Neural crest cell (in vitro differentiated cells): ENCODE measurements at regions not wholly inside any gene's neighbourhood (a gene's known extent, or its start where the extent isn't known, plus 50 kb on each side); places are given as distances from the start of the nearest gene placed in this dataset.

Experiments
- DNase-seq: peaks from one replicate; pipeline ENCODE4 v3.0.0; 2021; ENCODE audit warnings: low read depth, mixed read lengths, low spot score
- H3K27ac Mint-ChIP-seq: one replicate; pipeline ENCODE4 v1.8.0; 2021; ENCODE audit warnings: mild to moderate bottlenecking, mixed read lengths; ENCODE audit not compliant: unreplicated experiment
- H3K27me3 Mint-ChIP-seq: 2 replicates; pipeline ENCODE4 v1.8.0; 2021; ENCODE audit warnings: low read depth, mild to moderate bottlenecking, mixed read lengths
- H3K36me3 Mint-ChIP-seq: 2 replicates; pipeline ENCODE4 v1.8.0; 2021; ENCODE audit warnings: low read depth, mild to moderate bottlenecking, mixed read lengths
- H3K4me1 Mint-ChIP-seq: 2 replicates; pipeline ENCODE4 v1.8.0; 2021; ENCODE audit warnings: mixed read lengths
- H3K4me3 Mint-ChIP-seq: one replicate; pipeline ENCODE4 v1.8.0; 2021; ENCODE audit warnings: mild to moderate bottlenecking, mixed read lengths
- H3K9me3 Mint-ChIP-seq: 2 replicates; pipeline ENCODE4 v1.8.0; 2021; ENCODE audit warnings: mixed read lengths
- TF ChIP-seq, protein P1 (sequence below): fragments of 200-600 bp; sonication (generic); conservative IDR thresholded peaks from 2 replicates; pipeline ENCODE4 v1.5.0; 2021; ENCODE audit warnings: antibody characterized with exemption, mild to moderate bottlenecking

DNA sequence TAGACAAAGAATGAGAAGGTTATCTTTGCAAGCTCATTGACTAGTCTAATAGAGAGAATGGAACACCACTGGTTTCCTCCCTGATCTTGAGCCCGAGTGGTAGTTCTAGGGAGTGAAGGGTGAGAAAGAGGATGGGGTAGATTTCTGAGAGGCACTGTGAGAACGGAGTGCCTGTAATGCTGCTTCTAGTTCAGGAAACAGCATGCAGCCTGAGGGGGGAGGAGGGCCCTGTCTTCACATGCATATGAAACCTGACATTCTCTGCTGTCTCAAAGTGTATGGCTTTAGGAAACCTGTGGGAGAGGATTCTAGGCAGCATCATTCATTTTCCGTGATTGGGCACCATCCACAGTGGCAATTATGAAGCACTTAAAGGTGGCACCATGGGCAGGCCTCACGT lies 259.4 kb upstream of the MAN1A1 start:
- TF ChIP-seq, protein P1, sequence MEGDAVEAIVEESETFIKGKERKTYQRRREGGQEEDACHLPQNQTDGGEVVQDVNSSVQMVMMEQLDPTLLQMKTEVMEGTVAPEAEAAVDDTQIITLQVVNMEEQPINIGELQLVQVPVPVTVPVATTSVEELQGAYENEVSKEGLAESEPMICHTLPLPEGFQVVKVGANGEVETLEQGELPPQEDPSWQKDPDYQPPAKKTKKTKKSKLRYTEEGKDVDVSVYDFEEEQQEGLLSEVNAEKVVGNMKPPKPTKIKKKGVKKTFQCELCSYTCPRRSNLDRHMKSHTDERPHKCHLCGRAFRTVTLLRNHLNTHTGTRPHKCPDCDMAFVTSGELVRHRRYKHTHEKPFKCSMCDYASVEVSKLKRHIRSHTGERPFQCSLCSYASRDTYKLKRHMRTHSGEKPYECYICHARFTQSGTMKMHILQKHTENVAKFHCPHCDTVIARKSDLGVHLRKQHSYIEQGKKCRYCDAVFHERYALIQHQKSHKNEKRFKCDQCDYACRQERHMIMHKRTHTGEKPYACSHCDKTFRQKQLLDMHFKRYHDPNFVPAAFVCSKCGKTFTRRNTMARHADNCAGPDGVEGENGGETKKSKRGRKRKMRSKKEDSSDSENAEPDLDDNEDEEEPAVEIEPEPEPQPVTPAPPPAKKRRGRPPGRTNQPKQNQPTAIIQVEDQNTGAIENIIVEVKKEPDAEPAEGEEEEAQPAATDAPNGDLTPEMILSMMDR, result no peak
- no peak overlapping the region for H3K4me3 Mint-ChIP-seq
- no peak for DNase-seq
- no peaks in the 10 kb centered on the region for H3K36me3 Mint-ChIP-seq
- H3K9me3 Mint-ChIP-seq, result no peaks in the 10 kb centered on the region
- no peaks in the 10 kb centered on the region for H3K4me1 Mint-ChIP-seq
- no peaks in the 10 kb centered on the region for H3K27me3 Mint-ChIP-seq
- H3K27ac Mint-ChIP-seq, result no peak overlapping the region

DNA sequence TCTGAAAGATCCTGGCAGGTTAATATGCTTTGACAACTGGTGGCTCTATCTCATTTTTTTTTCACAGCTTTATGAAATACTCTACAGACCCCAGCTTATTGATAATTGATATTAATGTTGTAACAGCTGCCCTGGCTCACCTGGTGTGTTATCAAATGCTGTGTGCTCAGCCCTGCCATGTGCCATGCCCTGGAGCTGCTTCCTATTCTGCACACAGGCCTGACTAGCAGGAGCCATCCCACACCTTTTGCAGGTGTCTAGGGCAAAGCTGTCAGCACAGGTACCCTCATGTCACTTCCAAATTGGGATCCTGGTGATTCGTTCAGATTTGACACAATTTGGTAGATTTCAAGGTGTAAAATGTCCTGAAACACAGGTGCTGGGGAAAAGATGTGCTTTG lies 254.6 kb upstream of the MAN1A1 start:
- Mint-ChIP-seq H3K4me1 (no peaks in the 10 kb centered on the region), H3K27ac (no peak overlapping the region), H3K9me3 (no peaks in the 10 kb centered on the region), H3K4me3 (no peak overlapping the region), H3K36me3 (no peaks in the 10 kb centered on the region), H3K27me3 (no peaks in the 10 kb centered on the region)
- no peak for DNase-seq
- TF ChIP-seq, protein P1, result no peak

DNA sequence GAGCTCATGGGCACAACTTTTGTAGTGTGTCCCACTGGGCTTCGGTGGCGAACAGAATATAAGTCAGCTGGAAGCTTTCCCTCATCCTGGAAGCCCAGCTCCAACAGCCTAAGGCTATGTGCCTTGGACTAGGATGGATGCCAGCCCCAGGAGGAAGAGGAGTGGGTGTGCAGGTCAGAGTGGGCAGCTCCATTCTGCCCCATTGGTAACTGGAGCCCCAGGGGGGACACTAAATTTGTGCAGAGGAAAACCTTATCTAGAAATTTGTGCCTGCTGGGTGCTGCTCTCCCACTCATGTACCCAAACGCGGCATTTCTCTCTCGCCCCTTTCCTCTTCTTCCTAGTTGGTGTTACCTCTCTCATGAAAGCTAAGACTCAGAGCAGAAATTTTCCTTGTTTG lies 253.9 kb upstream of the MAN1A1 start:
- H3K36me3 Mint-ChIP-seq, result no peaks in the 10 kb centered on the region

DNA sequence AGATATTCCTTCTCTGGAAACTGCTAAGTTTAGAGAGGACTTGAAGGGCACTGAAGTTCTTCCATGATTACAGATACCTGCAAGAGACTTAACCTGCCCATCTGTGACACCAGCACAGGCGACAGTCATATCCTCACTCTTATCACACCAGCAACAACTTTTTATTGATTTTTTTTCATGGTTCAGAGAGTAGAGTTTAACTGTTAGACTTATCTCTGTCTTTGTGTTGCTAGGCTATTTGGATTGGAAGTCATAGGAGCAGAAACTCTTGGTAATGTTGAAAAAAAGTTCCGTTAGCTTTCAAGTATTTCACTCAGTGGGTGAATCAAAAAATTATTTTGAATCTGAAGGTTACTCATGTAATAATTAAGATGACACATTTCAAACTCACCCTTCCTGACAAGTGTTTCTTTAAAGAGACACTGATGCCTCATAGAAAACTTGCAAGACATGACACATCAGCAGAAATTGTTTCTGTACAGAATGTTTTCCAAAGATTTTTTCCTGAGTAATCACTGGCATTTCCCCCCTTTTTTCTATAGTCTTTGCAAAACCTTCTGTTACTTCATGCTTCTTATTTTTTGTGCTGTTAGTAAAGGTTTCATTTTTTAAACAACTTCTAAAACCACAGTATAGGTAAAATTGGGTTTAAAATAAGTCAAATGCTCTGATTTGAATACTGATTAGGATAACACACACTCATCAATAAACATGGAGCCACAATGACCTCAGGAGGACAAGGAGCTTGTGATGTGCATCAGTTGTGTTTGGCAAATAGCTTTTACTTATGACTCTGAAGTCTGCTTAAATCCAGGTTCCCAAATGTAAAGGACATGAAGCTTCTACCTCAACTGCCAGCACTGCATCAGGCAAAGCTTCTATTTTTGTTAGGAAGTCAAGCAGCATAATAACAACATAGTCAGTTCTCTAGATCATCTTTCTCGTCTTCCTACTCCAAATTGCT lies 252.9 kb upstream of the MAN1A1 start:
- DNase-seq, result no peak
- no peaks in the 10 kb centered on the region for H3K4me1 Mint-ChIP-seq
- TF ChIP-seq, protein P1, result no peak
- H3K27ac Mint-ChIP-seq, result no peak overlapping the region
- no peaks in the 10 kb centered on the region for H3K27me3 Mint-ChIP-seq
- H3K36me3 Mint-ChIP-seq, result no peaks in the 10 kb centered on the region
- peaks cover 3% of the 10 kb centered on the region for H3K9me3 Mint-ChIP-seq
- H3K4me3 Mint-ChIP-seq, result no peak overlapping the region

More for the DNA sequence above, 253.9 kb upstream of the MAN1A1 start:
- no peak for DNase-seq
- Mint-ChIP-seq H3K9me3 (no peaks in the 10 kb centered on the region), H3K27me3 (no peaks in the 10 kb centered on the region), H3K27ac (no peak overlapping the region), H3K4me3 (no peak overlapping the region), H3K4me1 (no peaks in the 10 kb centered on the region)
- TF ChIP-seq, protein P1, result no peak

DNA sequence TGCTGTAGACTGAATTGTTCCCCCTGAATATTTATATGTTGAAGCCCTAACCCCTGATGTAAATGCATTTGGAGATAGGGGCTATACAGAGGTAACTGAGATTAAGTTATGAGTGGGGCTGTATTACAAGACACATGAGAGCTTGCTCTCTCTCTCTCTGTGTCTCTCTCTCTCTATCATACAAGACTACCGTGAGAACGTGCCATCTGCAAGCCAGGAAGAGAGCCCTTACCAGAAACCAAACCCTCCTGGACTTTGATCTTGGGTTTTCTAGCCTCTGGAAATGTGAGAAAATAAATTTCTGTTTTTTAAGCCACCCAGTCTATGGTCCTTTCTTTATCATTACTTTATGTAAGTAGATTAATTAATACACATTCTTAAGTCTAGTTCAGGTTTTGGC lies 249.3 kb upstream of the MAN1A1 start:
- TF ChIP-seq, protein P1, result no peak
- DNase-seq, result no peak
- H3K27me3 Mint-ChIP-seq, result no peaks in the 10 kb centered on the region

More for the DNA sequence above, 249.3 kb upstream of the MAN1A1 start:
- peaks cover 11% of the 10 kb centered on the region for H3K9me3 Mint-ChIP-seq
- no peak overlapping the region for H3K4me3 Mint-ChIP-seq
- H3K4me1 Mint-ChIP-seq, result no peaks in the 10 kb centered on the region
- no peaks in the 10 kb centered on the region for H3K36me3 Mint-ChIP-seq
- H3K27ac Mint-ChIP-seq, result no peak overlapping the region
